Epithelial cell of esophagus (primary cell): ENCODE measurements at regions not wholly inside any gene's neighbourhood (a gene's known extent, or its start where the extent isn't known, plus 50 kb on each side); places are given as distances from the start of the nearest gene placed in this dataset.

Source experiments
- DNase-seq: peaks from one replicate; pipeline ENCODE4 v3.0.0; 2010; ENCODE audit warnings: low read depth
- H3K4me3 ChIP-seq: 2 replicates; pipeline ENCODE4 v1.5.1; 2011; ENCODE audit warnings: mild to moderate bottlenecking, low read length, control low read depth
- CTCF ChIP-seq: IDR thresholded peaks from 2 replicates; pipeline ENCODE4 v1.5.1; 2011; ENCODE audit warnings: low read depth, mild to moderate bottlenecking, low read length, control low read depth, inconsistent platforms; ENCODE audit not compliant: insufficient read depth; ENCODE audit errors: missing control alignments

DNA sequence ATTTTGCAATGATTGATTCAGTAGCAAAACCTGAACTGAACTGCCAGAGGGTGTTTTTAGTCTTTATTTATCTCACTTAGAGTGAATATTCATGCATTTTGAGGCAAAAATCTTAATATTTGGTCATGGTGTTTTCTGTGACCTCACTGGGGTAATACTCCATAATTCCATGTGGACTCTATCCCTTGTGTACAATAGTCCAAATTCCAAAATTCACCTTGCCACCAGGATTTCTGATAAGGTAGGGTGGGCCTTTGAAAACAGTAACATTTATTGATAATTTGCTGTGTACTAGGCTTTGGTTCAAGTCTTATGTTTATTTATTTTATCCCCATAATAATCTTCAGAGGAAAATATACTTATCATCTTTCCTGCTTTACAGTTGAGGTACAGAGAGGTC lies 68.4 kb upstream of the PDE5A start:
- no peak for DNase-seq
- no peak for TF ChIP-seq CTCF
- no peak overlapping the region for H3K4me3 ChIP-seq

DNA sequence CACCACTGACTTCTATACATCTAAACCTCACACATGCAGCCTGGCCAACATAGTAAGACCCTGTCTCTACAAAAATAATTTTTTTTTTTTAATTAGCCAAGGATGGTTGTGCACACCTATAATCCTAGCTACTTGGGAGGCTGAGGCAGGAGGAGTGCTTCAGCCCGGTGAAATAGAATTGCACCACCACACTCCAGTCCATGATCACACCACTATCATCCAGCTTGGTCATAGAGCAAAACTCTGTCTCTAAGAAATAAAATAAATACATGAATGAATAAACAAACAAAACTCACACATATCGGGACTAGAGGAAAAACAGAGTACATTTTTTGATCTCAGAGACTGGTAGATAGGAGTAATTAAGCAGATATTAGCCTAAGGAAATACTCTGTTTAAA lies 66.6 kb upstream of the PDE5A start:
- no peak for DNase-seq
- no peak for TF ChIP-seq CTCF
- H3K4me3 ChIP-seq: no peak overlapping the region

- no peak for TF ChIP-seq CTCF
- no peak for DNase-seq
- H3K4me3 ChIP-seq: no peak overlapping the region
These were observed 64.5 kb upstream of the PDE5A start for GRCh38 chr4:119693126-119693525.

DNA sequence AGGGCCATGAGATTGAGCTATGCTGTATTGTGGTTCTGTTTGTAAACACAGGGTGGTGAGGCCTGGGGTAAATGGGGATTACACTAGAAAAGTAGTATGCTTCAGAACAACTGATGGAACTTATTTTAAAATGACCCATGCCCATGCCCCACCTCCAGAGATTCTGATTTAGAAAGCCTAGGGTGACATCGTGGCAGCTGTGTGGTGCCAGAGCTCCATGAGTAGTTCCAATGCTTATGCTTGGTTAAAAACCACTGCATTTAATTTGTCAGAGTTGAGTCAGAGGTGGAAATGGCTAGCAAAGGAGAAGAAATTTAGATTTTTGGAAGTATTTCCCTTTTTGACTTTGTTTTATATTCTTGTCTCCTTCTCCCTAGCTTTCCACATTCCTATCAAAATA lies 63.4 kb upstream of the PDE5A start:
- TF ChIP-seq CTCF: no peak
- no peak overlapping the region for H3K4me3 ChIP-seq
- DNase-seq: peak; percentile 14

GRCh38 chr4:119690871-119691270 lies 62.3 kb upstream of the PDE5A start:
- TF ChIP-seq CTCF: no peak
- H3K4me3 ChIP-seq: no peak overlapping the region
- DNase-seq: peak; percentile 77

DNA sequence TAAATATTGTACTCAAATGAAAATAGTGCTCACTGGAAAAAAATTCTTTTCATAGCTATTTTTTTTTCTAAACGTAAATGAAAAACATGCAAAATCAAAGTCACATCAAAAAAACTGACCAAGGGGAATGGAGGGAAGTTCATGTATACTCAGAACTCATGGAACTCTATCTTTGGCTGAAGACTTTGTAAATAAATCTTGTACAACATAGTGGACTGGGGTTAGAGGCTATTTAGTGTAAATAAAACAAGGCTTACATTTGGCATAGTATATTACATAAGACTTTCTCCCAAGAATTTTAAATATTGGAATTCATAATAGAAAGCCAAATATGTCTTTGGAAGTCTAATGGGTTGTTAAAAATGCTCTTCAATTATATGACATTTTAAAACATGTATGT lies 59.8 kb upstream of the PDE5A start:
- no peak for TF ChIP-seq CTCF

GRCh38 chr4:119684463-119684862 lies 55.9 kb upstream of the PDE5A start:
- TF ChIP-seq CTCF: no peak
- no peak overlapping the region for H3K4me3 ChIP-seq
- no peak for DNase-seq

More for the DNA sequence above, 59.8 kb upstream of the PDE5A start:
- H3K4me3 ChIP-seq: no peak overlapping the region
- no peak for DNase-seq
